HCT116 (cell line): ENCODE measurements at regions not wholly inside any gene's neighbourhood (a gene's known extent, or its start where the extent isn't known, plus 50 kb on each side); places are given as distances from the start of the nearest gene placed in this dataset.

Experiments used
- MAX ChIP-seq: IDR thresholded peaks from 2 replicates; pipeline ENCODE4 v1.6.1; 2012
- POLR2AphosphoS5 ChIP-seq: IDR thresholded peaks from 2 replicates; pipeline ENCODE4 v1.6.1; 2011; ENCODE audit warnings: mild to moderate bottlenecking, low read depth, low read length, moderate library complexity
- TF ChIP-seq, protein P1 (sequence below), 3 experiments: fragments of 200-600 bp in 1 of 3; sonication (generic) in 1 of 3; IDR thresholded peaks in 2 of 3; conservative IDR thresholded peaks in 1 of 3; 2 replicates each; pipeline ENCODE4 v1.5.1; 2012 to 2017; ENCODE audit warnings: low read depth in 2 of 3, low read length in 2 of 3, antibody characterized with exemption in 1 of 3, borderline replicate concordance in 1 of 3, control low read depth in 1 of 3, mild to moderate bottlenecking in 1 of 3, mixed read lengths in 1 of 3, mixed run types in 1 of 3, moderate library complexity in 1 of 3; ENCODE audit not compliant: insufficient read depth in 1 of 3

GRCh38 chr1:93765099-93765498 lies 83.5 kb upstream of the BCAR3 start:
- TF ChIP-seq, protein P1, sequence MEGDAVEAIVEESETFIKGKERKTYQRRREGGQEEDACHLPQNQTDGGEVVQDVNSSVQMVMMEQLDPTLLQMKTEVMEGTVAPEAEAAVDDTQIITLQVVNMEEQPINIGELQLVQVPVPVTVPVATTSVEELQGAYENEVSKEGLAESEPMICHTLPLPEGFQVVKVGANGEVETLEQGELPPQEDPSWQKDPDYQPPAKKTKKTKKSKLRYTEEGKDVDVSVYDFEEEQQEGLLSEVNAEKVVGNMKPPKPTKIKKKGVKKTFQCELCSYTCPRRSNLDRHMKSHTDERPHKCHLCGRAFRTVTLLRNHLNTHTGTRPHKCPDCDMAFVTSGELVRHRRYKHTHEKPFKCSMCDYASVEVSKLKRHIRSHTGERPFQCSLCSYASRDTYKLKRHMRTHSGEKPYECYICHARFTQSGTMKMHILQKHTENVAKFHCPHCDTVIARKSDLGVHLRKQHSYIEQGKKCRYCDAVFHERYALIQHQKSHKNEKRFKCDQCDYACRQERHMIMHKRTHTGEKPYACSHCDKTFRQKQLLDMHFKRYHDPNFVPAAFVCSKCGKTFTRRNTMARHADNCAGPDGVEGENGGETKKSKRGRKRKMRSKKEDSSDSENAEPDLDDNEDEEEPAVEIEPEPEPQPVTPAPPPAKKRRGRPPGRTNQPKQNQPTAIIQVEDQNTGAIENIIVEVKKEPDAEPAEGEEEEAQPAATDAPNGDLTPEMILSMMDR (IDR thresholded peaks at IDR 0.05 in 2 of 3, conservative IDR thresholded peaks at IDR 0.05 in 1 of 3; ENCODE audit: borderline replicate concordance in 1 of 3, insufficient read depth in 1 of 3, low read depth in 2 of 3, low read length in 2 of 3), result no peak
- TF ChIP-seq POLR2AphosphoS5 (no peak), MAX (no peak)
